HG03095 (cell line): ENCODE measurements at regions not wholly inside any gene's neighbourhood (a gene's known extent, or its start where the extent isn't known, plus 50 kb on each side); places are given as distances from the start of the nearest gene placed in this dataset.

Experiments
- ATAC-seq: cut with Tn5 transposase; IDR thresholded peaks from one replicate; pipeline ENCODE4 v1.9.1; 2021; ENCODE audit warnings: moderate library complexity; ENCODE audit not compliant: unreplicated experiment

DNA sequence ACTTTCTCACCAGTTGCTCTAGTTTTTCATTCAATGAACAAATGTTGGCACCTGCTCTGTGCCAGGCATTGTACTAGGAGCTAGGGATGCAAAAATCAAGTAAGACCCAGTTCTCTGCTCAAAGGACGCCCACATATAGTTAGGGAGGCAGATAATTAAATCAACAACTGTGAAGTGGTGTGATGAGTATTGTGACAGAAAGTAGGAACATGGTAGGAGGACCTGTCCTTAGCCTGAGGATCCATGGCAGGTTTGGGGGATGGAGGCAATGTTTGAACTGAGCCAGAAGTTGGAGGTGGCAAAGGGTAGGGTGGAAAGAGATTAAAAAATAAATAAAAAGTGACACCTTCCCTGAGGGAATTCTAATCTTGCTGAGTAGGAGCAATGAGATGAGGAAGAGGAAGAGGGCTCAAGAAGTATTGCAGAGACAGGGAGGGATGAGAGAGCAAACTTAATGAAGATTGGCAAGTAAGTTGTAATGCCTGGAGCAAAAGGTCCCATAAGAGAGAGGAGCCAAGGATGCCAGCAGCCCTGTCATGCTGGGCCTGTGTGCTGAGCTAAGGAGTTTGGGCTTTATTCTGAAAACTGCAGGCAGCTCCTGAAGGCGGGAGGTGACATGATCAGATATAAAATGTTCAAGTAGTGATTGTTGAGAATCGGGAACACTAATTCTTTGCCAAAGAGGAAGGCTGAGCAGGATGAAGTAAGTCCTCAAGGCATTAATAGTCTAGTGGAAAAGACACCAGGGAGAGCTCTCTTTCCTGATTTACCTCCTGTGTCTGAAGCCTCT, 184.3 kb upstream of the PPP2R3A start:
- no peak for ATAC-seq

DNA sequence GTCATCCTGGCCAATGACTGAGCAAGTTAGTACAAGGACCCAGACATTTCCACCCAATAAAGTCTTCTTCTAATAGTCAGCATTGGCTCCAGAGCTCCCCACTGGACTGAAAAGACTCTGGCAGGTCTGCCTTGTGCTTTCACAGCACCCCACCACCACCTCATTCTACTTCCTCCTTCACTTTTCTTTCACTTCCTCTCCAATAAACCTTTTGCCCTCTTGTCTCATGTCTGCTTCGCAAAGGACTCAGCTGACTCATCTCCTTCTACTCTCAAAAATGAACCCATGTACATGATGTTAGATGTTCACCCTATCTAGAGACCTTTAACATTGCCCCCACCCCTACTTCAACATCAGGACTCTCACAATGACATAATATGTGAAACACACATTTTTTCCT, 181.0 kb upstream of the PPP2R3A start:
- no peak for ATAC-seq

DNA sequence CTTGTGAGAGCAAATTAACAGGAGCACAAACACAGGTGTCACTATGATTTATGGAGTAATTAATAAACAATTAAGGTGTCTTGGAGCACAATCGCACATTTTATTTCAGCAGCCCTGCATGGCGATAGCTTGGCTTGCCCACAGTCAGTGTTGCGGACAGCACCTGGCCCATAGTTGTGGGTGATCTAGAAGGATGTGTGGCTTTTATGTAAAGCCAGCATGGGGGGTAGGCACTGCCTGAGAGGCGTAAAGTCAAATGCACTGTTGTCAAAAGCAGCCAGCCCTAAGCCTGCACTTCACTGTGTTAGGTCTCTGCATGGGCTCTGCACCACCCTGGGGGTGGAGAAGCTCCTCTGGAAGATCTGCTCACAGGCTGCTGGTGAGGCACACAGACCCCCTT, 177.4 kb upstream of the PPP2R3A start:
- ATAC-seq = no peak

DNA sequence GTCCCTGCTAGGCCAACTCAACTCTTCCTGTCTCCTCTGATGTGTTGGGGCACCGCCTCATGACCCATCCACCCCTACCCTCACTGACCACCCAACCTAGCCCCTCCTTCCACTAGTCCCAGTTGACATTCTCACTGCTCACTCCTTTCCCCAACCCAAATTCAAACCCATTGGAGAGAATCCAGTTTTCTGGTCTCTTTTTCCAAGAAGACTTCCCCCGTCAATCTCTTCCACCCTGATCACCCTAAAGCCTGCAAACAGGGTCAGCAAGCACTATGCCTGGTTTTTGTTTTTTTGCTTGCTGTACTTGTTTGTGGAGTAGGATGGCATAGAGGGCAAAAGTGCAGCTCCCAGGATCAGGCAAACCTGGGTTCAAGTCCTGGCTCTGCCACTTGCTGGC, 176.6 kb upstream of the PPP2R3A start:
- no peak for ATAC-seq

DNA sequence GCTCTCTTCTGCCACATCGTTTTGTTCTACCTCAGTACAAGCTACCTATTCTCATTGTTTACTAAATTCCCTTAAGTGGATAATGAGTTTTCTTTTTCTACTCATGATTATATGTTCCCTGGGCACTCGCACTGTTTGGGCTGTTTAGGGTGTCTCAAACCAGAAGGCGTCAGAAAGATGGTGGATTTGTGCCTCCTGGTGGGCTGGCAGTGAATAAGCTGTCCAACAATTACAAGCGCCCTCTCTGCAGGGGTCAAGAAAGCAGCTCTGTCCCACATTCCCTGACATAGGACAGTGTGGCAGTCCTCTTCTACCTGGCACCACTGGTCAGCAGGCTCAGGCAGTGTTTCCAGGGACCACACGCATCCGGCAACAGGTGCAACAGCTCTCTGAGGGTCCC, 173.4 kb upstream of the PPP2R3A start:
- no peak for ATAC-seq

DNA sequence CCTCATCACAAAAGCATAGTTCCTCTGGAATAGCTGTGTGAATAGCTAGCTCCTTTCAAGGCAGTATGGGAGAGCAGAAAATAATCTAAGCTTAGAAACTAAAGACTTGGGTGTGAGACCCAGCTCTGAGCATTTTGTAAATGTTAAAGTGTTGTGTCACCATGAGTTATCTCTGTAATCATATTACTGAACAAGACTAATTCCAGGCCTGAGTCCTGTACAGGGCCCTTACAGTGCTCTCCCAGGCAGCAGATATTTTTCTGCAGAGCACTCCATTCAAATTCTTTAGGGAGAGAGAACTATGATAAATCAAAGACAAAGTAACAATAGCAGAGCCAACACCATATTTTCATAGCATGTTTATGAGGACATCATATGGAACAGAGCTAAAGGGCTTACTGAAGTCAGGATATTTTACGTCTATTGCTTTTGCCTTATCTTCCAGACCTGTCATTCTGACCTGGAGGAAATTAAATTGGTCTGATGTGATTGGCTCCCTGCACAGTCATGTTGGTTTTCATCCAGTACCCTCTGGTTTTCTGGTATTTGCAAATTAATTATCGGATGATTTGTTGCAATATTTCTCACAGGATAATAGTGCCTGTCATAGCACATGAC, 172.6 kb upstream of the PPP2R3A start:
- no peak for ATAC-seq

DNA sequence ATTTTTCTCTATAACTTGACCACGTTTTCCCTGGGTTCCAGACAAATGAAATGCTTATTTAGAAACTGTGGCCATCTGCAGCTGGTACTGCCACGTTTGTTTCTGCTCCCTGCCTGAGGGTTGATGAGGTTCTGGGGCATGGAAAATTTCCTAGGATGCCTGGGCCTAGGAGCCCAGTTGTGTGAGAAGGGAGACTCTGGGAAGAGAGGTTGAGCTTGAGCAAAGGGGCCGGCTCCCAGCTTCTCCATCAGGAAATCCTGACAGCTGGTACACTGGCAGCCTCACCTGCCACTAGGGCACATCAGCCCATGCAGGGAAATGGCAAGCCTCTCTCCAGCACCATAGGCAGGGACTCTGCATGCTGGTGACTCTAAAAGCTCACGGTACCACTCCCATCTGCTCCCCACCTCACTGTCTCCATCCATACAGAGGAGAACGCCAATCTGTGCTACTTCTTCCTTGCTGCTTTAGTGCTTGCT, 165.4 kb upstream of the PPP2R3A start:
- ATAC-seq = no peak

DNA sequence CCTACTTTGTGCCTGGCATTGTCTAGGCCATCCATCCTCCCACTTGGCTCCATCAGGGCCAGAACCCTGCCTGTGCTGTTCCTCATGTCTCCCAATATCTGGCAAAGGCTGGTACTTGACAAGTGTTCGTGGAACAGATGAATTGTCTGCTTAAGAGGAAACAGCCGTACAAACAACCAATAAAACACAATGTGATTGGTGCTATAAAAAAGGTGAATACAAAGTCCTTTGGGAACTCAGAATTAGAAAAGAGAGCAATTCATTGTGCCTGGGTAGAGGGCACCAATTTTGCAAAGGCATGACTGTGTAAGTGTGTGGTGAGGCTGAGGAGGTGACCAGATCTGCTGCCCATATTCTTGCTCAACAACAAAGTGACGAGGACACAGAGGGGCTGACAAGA, 164.5 kb upstream of the PPP2R3A start:
- no peak for ATAC-seq

DNA sequence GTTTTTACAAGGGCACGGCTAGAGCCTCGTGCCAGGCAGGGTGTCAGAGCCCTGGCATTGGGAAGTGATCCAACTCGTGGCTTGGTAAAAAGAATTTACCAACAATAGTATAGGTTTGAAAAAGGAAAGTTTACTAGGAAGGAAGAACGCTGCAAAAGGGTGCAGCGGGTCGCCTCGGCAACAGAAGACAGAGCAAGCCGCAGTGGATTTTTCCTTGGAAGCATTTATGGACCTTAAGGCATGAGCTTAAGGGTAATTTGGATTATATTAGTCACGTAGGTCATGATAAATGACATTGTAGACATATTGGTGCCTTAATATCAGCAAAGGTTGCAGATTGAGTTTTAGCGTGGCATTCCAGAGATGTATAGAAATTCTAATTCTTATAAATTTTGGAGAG, 163.4 kb upstream of the PPP2R3A start:
- ATAC-seq = no peak

DNA sequence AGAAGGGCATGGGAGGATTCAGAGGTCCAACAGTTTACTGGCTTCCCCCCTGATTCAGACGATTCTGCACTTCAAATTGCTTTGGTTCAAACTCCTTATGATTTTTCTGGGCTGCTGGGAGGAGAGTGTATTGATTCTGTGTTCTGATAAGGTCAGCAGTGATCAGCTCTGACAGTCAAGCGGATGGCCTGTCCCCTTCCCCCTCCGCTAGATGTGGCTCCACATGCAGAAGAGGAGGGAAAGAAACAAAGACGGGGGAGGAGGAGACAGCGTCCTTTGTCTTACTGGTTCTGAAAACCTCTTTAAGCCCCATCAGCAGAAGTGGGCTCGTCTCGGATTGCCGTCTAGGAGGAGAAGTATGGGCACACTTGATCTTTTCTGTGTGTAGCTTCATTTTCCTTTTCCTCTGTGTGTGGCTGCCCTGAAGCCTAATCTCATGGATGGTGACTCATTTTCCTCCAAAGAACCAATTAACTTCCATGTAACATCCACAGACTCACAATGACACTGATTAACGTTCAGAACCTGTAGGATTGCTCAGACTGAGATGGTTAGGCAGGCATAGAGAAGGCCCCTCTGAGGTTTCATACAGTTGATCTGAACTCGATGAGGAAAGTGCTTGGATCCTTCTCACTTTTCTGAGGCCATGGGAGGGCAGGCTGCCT, 162.4 kb upstream of the PPP2R3A start:
- ATAC-seq = no peak

DNA sequence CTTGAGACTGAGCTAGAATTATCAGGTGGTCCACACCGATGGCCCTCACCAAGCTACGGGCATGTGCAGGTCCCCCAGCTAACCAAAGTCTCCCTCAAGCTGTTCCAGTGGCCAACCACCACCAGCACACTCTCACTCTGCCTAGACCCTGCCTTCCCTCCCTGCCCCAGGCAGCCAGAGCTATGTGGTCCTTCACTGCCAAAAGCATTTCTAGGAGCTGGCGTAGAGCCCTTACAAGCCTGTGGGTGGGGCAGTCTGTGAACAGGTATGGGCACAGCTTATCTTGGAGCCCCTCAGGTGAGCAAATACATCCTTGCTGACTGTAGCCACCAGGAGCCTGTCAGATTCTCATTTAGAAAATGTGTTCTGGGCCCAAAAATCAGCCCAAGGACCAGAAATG, 159.8 kb upstream of the PPP2R3A start:
- ATAC-seq = no peak

DNA sequence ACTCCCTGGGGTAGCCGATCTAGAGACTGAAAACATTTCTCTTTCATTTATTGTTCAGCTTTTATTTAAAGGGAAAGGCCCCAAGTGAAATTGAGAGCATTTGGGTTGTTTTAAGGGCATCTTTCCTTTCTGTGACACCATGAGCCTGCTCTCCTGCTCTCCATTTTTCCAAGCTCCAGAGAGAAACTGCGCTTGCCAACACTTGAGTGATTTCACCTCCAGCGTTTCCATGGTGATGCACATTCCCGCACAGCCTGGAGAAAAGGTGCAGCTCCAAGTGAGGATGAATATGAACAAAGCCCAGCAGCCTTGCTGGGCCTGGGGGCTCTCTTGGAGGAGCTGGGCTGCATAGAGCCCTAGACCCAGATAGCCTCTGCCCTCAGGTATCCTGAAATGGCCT, 159.2 kb upstream of the PPP2R3A start:
- no peak for ATAC-seq

DNA sequence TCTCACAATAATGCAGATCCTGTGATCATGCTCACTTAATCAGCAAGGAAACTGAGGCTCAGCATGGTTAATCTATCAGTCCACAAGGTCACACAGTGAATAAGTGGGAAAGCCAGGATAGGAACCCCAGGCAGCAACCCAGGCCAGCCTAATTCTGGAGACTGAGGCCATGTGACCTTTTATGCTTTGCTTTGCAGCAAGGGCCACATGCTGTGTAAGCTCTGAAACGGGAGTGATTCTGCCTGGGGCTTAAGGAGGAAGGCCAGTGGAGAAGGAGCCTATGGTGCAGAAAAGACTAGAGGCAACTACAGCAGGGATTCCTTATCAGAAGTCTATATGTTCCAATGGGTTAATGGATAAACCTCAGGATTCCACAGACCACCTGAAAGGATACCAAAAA, 157.6 kb upstream of the PPP2R3A start:
- no peak for ATAC-seq

DNA sequence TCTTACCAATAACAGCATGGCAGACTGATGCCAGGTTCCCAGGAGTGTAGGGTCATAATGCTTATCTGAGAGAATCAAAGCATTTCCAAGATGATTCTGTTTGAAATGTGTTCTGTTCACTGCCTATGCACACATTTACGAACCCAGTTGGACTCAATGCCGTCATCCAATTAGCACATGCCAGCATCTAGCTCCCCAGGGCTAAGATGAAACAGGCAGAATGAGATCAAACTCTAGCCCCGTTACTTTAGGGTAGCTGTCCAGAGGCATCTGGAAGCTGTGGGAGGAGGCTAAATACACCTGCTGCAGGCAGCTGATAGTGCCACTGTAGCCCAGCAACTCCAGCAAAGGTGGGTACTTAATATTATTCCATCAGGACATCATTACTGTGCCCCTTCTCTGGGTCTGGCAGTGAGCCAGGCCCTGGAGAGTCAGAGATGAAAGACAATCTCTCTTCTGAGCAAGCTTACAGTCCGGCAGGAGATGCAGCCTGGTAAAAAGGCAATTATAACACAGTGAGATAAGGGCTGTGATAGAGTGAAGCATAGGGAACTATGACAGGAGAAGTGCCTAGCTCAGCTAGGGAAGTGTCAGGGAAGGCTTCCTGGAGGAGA, 156.4 kb upstream of the PPP2R3A start:
- no peak for ATAC-seq

DNA sequence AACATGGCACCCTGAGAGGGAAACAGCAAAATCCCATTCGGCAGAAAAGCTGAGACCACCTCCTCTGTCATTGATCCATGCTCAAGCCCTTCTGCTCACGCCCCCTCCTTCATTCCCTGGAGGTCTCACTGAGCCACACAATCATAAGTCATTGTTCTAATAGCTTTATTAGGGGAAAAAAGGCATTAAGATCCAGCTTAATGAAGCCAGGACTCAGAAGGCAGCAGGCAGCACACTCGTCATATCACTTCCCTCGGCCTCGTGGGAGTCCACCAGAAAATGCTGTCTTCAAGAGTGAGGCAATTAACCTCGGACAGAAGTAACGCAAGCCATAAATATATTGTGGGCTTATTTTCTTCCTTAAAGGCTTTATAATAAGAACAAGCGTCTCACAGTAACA, 153.9 kb upstream of the PPP2R3A start:
- no peak for ATAC-seq

DNA sequence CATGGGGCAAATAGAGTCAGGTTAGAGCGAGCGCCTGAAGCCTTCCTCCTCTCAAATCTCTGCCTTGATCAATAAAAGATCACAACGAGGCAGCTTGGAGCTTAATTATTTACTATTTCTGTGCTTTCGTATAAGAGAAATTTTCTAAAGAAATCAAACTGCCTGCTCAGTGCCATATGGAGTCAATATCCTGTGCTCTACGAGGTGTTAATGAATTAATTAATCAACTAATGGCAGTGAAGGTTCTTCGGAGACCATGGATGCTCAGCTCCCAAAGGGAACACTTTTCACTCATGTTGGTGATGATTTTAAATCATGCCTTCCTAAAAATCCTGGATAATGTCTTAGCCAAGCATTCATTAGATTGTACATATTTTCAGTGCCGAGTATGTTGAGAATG, 153.5 kb upstream of the PPP2R3A start:
- no peak for ATAC-seq

DNA sequence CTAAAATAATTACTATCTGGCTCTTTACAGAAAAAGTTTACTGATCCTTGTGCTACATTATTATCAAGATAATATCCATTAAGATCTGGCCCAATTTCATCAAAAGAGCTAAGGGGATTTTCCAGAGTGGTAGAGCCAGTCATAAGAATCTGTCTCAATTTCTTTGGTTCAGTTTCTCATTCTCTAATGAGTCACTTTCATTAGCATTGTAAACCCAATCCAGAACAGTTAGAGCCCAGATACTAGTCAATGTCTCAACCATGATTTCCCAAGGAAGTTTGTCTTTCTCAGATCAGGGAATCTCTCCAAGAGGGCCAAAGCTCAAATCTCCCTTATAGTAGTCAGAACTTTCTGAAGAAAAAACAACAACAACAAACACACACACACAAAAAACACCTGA, 131.1 kb upstream of the PPP2R3A start:
- no peak for ATAC-seq

DNA sequence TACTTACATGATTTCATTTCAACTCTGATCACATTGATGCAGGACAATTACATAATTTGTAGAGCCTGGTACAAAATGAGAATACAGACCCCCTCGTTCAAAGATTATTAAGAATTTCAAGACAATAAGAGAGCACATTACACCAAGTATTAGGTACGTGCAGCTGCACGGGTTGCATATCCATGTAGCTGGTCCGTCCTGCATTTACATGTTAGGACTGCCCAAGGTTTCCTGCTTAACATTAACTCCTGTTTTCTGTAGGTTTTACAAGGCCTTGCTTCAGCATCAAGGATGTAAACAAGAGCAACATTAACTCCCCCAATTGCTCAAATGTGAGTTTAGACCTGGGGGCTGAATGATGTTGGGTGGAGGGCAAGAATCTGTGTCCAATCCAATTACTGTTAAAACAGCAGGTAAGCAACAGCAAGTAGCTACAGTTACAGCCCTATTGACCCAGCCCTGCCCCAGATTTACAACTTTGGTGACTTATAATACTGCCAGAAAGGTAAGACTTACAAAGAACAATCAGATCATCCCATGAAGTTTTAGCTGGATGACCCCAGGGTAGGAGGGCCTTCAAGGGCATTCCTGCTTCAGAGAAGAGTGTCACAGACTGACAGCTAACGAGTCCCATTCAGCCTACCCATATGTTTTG, 127.4 kb upstream of the PPP2R3A start:
- no peak for ATAC-seq

DNA sequence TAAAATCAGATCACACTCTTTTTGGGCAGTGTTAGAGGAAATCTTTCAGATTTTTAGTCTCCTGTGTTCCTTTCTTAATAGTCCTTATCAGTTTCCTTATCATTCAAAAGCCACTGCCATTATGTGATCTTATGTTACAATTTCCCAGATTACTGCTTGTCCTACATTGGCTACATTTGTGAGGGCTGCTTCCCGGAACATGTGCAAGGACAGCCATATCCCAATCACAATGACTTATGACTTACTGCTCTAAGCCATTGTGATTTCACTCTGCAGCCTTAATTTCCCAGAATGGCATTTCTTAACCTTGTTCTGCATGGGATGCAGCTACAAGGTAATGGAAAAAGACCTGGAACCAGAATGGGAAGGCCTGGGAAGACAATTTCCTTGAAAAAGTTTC, 125.1 kb upstream of the PPP2R3A start:
- no peak for ATAC-seq

DNA sequence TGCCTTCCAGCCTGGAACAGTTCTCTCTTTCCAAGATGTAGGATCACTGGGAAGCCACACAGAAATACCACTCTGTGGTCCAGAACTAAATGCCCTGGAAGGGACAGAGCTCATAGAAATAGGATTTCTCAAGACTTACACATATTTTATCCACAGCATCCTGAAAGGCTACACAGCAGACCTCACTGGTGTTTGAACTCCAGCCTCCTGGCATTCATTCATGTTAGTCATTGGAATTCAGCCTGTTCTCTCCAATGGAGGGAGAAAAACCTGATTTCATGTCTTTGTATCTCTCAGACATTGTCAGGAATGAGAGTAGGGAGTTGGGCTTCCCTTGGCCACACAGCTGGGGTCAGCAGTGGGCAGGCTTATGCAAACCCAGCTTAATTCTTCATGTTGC, 121.1 kb upstream of the PPP2R3A start:
- no peak for ATAC-seq

DNA sequence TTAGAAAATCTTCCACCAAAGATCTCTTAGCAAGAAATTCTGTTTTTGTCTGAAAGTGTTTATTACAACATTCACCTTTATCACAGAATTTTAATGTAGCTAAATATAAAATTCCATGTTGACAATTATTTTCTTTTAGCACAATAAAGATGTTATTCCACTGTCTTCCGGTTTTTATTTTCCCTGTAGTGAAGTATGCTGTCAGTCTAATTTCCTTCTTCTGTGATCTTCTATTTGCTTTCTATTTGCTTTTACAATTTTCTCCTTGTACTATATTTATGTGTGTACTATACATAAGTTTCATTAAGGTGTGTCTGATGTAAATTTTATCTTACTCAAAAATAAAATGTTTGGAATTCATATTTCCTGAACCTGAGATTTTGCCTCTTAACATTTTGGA, 117.5 kb upstream of the PPP2R3A start:
- ATAC-seq = no peak
